HepG2 (cell line): ENCODE measurements at regions not wholly inside any gene's neighbourhood (a gene's known extent, or its start where the extent isn't known, plus 50 kb on each side); places are given as distances from the start of the nearest gene placed in this dataset.

Experiments used
- ATAC-seq: fragments of 200-7000 bp; cut with Tn5 transposase; 3 replicates; pipeline ENCODE4 v1.9.1; 2020; ENCODE audit warnings: mild to moderate bottlenecking, moderate library complexity
- BruUV-seq: library from RNA; stranded (reverse); fragments of 400-500 nt; replicated peaks from 2 replicates; lab custom pipeline; 2021; lab: Mats Ljungman, UMichigan
- CTCF ChIA-PET: fragments of 300-600 bp; formaldehyde crosslinking; extraction: SDS; loops from one replicate; lab custom pipeline; 2021; ENCODE audit warnings: low total read pairs, inconsistent platforms, low intra/inter-chr PET ratio; lab: Yijun Ruan, JAX
- POLR2A ChIA-PET: fragments of 350-600 bp; sonication (Branson Sonifier 250); formaldehyde crosslinking; loops from one replicate; lab custom pipeline; 2020; ENCODE audit warnings: antibody characterized with exemption, inconsistent platforms; lab: Yijun Ruan, JAX
- DNase-seq: peaks from one replicate; pipeline ENCODE4 v3.0.0-alpha.2; 2015; ENCODE audit warnings: low spot score
- FAIRE-seq: peaks from 3 replicates; lab custom pipeline; 2011; peaks lifted over from hg19 to GRCh38; lab: Jason Lieb, UNC
- H2AFZ ChIP-seq: one replicate; pipeline ENCODE4 v1.6.1; 2011; ENCODE audit warnings: low read length, inconsistent platforms
- H3K27ac ChIP-seq: fragments of 300-600 bp; 3 replicates; pipeline ENCODE4 v1.8.0; 2011; ENCODE audit warnings: mixed run types, mild to moderate bottlenecking, mixed read lengths, low read length, inconsistent platforms; ENCODE audit not compliant: insufficient read depth; ENCODE audit errors: extremely low read length
- H3K27me3 ChIP-seq, 2 experiments: fragments of 200-600 bp in 1 of 2; 2 replicates in 1 of 2; 3 replicates in 1 of 2; pipeline versions ENCODE4 v1.6.0 to v1.8.0; 2011; ENCODE audit warnings: low read length in 2 of 2, mild to moderate bottlenecking in 2 of 2, moderate library complexity in 2 of 2, inconsistent platforms in 1 of 2; ENCODE audit not compliant: insufficient read depth in 2 of 2, control insufficient read depth in 1 of 2
- H3K36me3 ChIP-seq, 2 experiments: fragments of 200-600 bp in 1 of 2; replicated peaks in 1 of 2; 2 replicates in 1 of 2; 3 replicates in 1 of 2; pipeline versions ENCODE4 v1.5.1 to v1.8.0; 2011; ENCODE audit warnings: low read length in 2 of 2, inconsistent platforms in 1 of 2; ENCODE audit not compliant: insufficient read depth in 2 of 2, control insufficient read depth in 1 of 2
- H3K4me1 ChIP-seq: 2 replicates; pipeline ENCODE4 v1.5.1; 2012; ENCODE audit warnings: low read length, inconsistent platforms; ENCODE audit not compliant: insufficient read depth
- H3K4me2 ChIP-seq: 2 replicates; pipeline ENCODE4 v1.6.0; 2011; ENCODE audit warnings: low read depth, low read length, inconsistent platforms
- H3K4me3 ChIP-seq, 3 experiments: fragments of 200-600 bp in 1 of 3; sonication (generic), shearing (Covaris generic) in 1 of 3; replicated peaks in 1 of 3; 2 replicates each; pipeline ENCODE4 v1.5.1; 2011 to 2016; ENCODE audit warnings: low read length in 3 of 3, inconsistent platforms in 2 of 3, low read depth in 2 of 3, mild to moderate bottlenecking in 2 of 3, control low read depth in 1 of 3, mixed read lengths in 1 of 3; ENCODE audit not compliant: insufficient read depth in 1 of 3
- H3K79me2 ChIP-seq: one replicate; pipeline ENCODE4 v1.6.1; 2011; ENCODE audit warnings: low read length, inconsistent platforms; ENCODE audit not compliant: insufficient read depth
- H3K9ac ChIP-seq: 2 replicates; pipeline ENCODE4 v1.6.0; 2011; ENCODE audit warnings: mild to moderate bottlenecking, low read depth, low read length, inconsistent platforms; ENCODE audit not compliant: insufficient read depth
- H3K9me3 ChIP-seq: 2 replicates; pipeline ENCODE4 v1.5.1; 2012; ENCODE audit warnings: mild to moderate bottlenecking, low read length
- H4K20me1 ChIP-seq: 2 replicates; pipeline ENCODE4 v1.6.0; 2011; ENCODE audit warnings: inconsistent platforms, mild to moderate bottlenecking, low read length, moderate library complexity; ENCODE audit not compliant: insufficient read depth
- DNMT3B ChIP-seq: conservative IDR thresholded peaks from 2 replicates; pipeline ENCODE4 v1.6.1; 2016; ENCODE audit warnings: missing biosample characterization, control low read depth
- ELF1 ChIP-seq: sonication (generic); formaldehyde crosslinking; IDR thresholded peaks from 2 replicates; pipeline ENCODE4 v1.4.0; 2020; ENCODE audit warnings: missing genetic modification reagents
- HMG20B ChIP-seq: conservative IDR thresholded peaks from 2 replicates; pipeline ENCODE4 v1.6.1; 2016; ENCODE audit warnings: missing genetic modification reagents, missing compliant biosample characterization
- NKX3-1 ChIP-seq: sonication (generic); formaldehyde crosslinking; IDR thresholded peaks from 2 replicates; pipeline ENCODE4 v1.5.0; 2020; ENCODE audit warnings: missing genetic modification reagents
- RELA ChIP-seq: sonication (generic); formaldehyde crosslinking; IDR thresholded peaks from 2 replicates; pipeline ENCODE4 v1.4.0; 2020; ENCODE audit warnings: missing genetic modification reagents
- SATB2 ChIP-seq: sonication (generic); formaldehyde crosslinking; IDR thresholded peaks from 2 replicates; pipeline ENCODE4 v1.5.0; 2020; ENCODE audit warnings: missing genetic modification reagents
- SNAPC2 ChIP-seq: sonication (generic); formaldehyde crosslinking; IDR thresholded peaks from 2 replicates; pipeline ENCODE4 v1.8.1; 2022; ENCODE audit warnings: mild to moderate bottlenecking, missing genetic modification reagents
- SP5 ChIP-seq: IDR thresholded peaks from 2 replicates; pipeline ENCODE4 v1.6.1; 2016; ENCODE audit warnings: low read depth, borderline replicate concordance
- THAP8 ChIP-seq: sonication (generic); formaldehyde crosslinking; IDR thresholded peaks from 2 replicates; pipeline ENCODE4 v1.5.1; 2020; ENCODE audit warnings: missing genetic modification reagents, mild to moderate bottlenecking, borderline replicate concordance
- ZNF414 ChIP-seq: sonication (generic); formaldehyde crosslinking; IDR thresholded peaks from 2 replicates; pipeline ENCODE4 v1.5.0; 2020; ENCODE audit warnings: missing genetic modification reagents
- ZNF503 ChIP-seq: sonication (generic); formaldehyde crosslinking; IDR thresholded peaks from 2 replicates; pipeline ENCODE4 v1.4.0; 2020; ENCODE audit warnings: missing genetic modification reagents
- ZNF615 ChIP-seq: sonication (generic); formaldehyde crosslinking; IDR thresholded peaks from 2 replicates; pipeline ENCODE4 v1.5.0; 2020; ENCODE audit warnings: mild to moderate bottlenecking, missing genetic modification reagents, borderline replicate concordance
- ZNF75D ChIP-seq: sonication (generic); formaldehyde crosslinking; IDR thresholded peaks from 2 replicates; pipeline ENCODE4 v1.8.1; 2023; ENCODE audit warnings: missing genetic modification reagents, mild to moderate bottlenecking, borderline replicate concordance
- ZSCAN30 ChIP-seq: sonication (generic); formaldehyde crosslinking; IDR thresholded peaks from 2 replicates; pipeline ENCODE4 v1.5.0; 2020; ENCODE audit warnings: mild to moderate bottlenecking, missing genetic modification reagents
- WGBS: methylation state at CpG from one replicate; pipeline ENCODE4 v1.1.6; 2017; ENCODE audit warnings: low lambda C conversion rate; 5-methylcytosine and 5-hydroxymethylcytosine counted together
- in situ Hi-C: cut with HindIII; loops from 2 replicates; pipeline ENCODE4 v1.10.0; 2017; ENCODE audit warnings: low pct_unique_long_range_greater_than_20kb; ENCODE audit not compliant: extremely low pct_ligation_motif_present
- intact Hi-C: fragments of 100-400 bp; cut with micrococcal nuclease; formaldehyde crosslinking; loops from one replicate; pipeline ENCODE4 v1.10.0; 2022; ENCODE audit not compliant: unreplicated experiment

GRCh38 chr2:8534386-8534728, 147.5 kb upstream of the ID2 start:
- peaks cover 14% of the 10 kb centered on the region for H3K9me3 ChIP-seq
- no peak for DNase-seq
- H3K36me3 ChIP-seq, result no peaks in the 10 kb centered on the region
- peaks cover 6 to 29% of the 10 kb centered on the region in 2 experiments for H3K27me3 ChIP-seq
- H3K4me2 ChIP-seq, result no peak overlapping the region
- H4K20me1 ChIP-seq, result no peaks in the 10 kb centered on the region
- no peak overlapping the region for H3K4me3 ChIP-seq
- ChIA-PET POLR2A (interaction anchor here (1.0 to 1.8 kb wide), 3 partner anchors 9 to 148 kb away, joined by 3 to 9 read pairs (median 4); partner anchors contain the start of gene ID2), CTCF (no interaction called here)
- no TSS peak for BruUV-seq
- intact Hi-C loops, result loop anchor here (2.0 kb wide), 1 partner anchor 38 kb away; no protein-coding TSS in a partner anchor
- peaks cover 42% of the 10 kb centered on the region for H3K4me1 ChIP-seq
- no peaks in the 10 kb centered on the region for H3K79me2 ChIP-seq
- FAIRE-seq, result no peak
- H3K27ac ChIP-seq, result no peak overlapping the region
- no peak for TF ChIP-seq THAP8 (CRISPR knock-in tag)
- 0 out of 2 replicates have a peak, but pooled peaks have one; percentile 10 for TF ChIP-seq ZNF414 (CRISPR knock-in tag)
- peak; percentile 25 for ATAC-seq
- no peak overlapping the region for H2AFZ ChIP-seq
- WGBS, result 55% methylated on average over 4 of the region's 12 CpGs
- in situ Hi-C loops, result no loop called here
- no peak overlapping the region for H3K9ac ChIP-seq

- no peaks in the 10 kb centered on the region for H4K20me1 ChIP-seq
- H2AFZ ChIP-seq, result no peak overlapping the region
- intact Hi-C loops (loop anchor here (2.0 kb wide), 1 partner anchor 38 kb away; no protein-coding TSS in a partner anchor), in situ Hi-C loops (no loop called here)
- FAIRE-seq, result peak; percentile 85
- no peak overlapping the region for H3K9ac ChIP-seq
- H3K9me3 ChIP-seq, result peaks cover 14% of the 10 kb centered on the region
- H3K36me3 ChIP-seq, result no peaks in the 10 kb centered on the region
- BruUV-seq, result no TSS peak
- no peaks in the 10 kb centered on the region for H3K79me2 ChIP-seq
- peak overlapping the region; percentile 72 for H3K4me2 ChIP-seq
- ATAC-seq, result peak; percentile 85
- WGBS, result 31% methylated on average over 9 of the region's 15 CpGs
- ChIA-PET POLR2A (interaction anchor here (0.6 to 1.8 kb wide), 5 partner anchors 9 to 147 kb away, joined by 3 to 9 read pairs (median 4); partner anchors contain the start of gene ID2), CTCF (no interaction called here)
- H3K27ac ChIP-seq, result no peak overlapping the region
- H3K4me1 ChIP-seq, result peaks cover 42% of the 10 kb centered on the region
- DNase-seq, result peak; percentile 48
- H3K4me3 ChIP-seq, result peak overlapping the region in 2 of 3 experiments; percentile 4 to 56; a peak in 2 of 6 replicates
- H3K27me3 ChIP-seq, result peaks cover 6 to 34% of the 10 kb centered on the region in 2 experiments
- TF ChIP-seq HMG20B (CRISPR knock-in tag), result no peak
- peak; percentile 74 for TF ChIP-seq SP5
- TF ChIP-seq ZSCAN30 (CRISPR knock-in tag), result no peak
- no peak for TF ChIP-seq ZNF615 (CRISPR knock-in tag)
- no peak for TF ChIP-seq ELF1 (CRISPR knock-in tag)
- no peak for TF ChIP-seq DNMT3B (CRISPR knock-in tag)
- TF ChIP-seq SATB2 (CRISPR knock-in tag), result no peak
- no peak for TF ChIP-seq SNAPC2
- TF ChIP-seq ZNF75D, result no peak
- TF ChIP-seq RELA (CRISPR knock-in tag), result no peak
- no peak for TF ChIP-seq ZNF503
- no peak for TF ChIP-seq NKX3-1 (CRISPR knock-in tag)
Measured at GRCh38 chr2:8534729-8535468, 147.0 kb upstream of the ID2 start.
